Thyroid gland (tissue), 4 donors: ENCODE measurements at regions not wholly inside any gene's neighbourhood (a gene's known extent, or its start where the extent isn't known, plus 50 kb on each side); places are given as distances from the start of the nearest gene placed in this dataset.

Source experiments
- DNase-seq, 2 donors: peaks; one replicate each; pipeline ENCODE4 v3.0.0-alpha.2; 2019
- H3K27ac ChIP-seq, 3 donors: fragments of 200-600 bp; sonication (generic); 1 replicate in 2 of 3; 2 replicates in 1 of 3; pipeline ENCODE4 v1.5.1; 2016 to 2019; ENCODE audit warnings: mild to moderate bottlenecking in 1 of 3, moderate library complexity in 1 of 3
- H3K27me3 ChIP-seq: fragments of 200-600 bp; sonication (generic); one replicate; pipeline ENCODE4 v1.5.1; 2019
- H3K36me3 ChIP-seq, 2 donors: fragments of 200-600 bp; sonication (generic); one replicate each; pipeline ENCODE4 v1.5.1; 2016 to 2019
- H3K4me1 ChIP-seq, 2 donors: fragments of 200-600 bp; sonication (generic); one replicate each; pipeline ENCODE4 v1.5.1; 2017 to 2019
- H3K4me3 ChIP-seq, 3 donors: fragments of 200-600 bp; sonication (generic); replicated peaks in 1 of 3; 1 replicate in 2 of 3; 2 replicates in 1 of 3; pipeline ENCODE4 v1.5.1; 2016; ENCODE audit warnings: mild to moderate bottlenecking in 1 of 3
- H3K9me3 ChIP-seq: fragments of 200-600 bp; sonication (generic); one replicate; pipeline ENCODE4 v1.5.1; 2017
- CTCF ChIP-seq, 6 experiments: fragments of 200-600 bp in 3 of 6; fragments of 450-650 bp in 3 of 6; sonication (generic) in 3 of 6; IDR thresholded peaks; one replicate each; pipeline ENCODE4 v1.5.1; 2016 to 2019; ENCODE audit warnings: antibody characterized with exemption in 6 of 6, mild to moderate bottlenecking in 2 of 6, inconsistent platforms in 1 of 6, moderate library complexity in 1 of 6
- POLR2A ChIP-seq, 2 donors: fragments of 450-650 bp; IDR thresholded peaks; one replicate each; pipeline ENCODE4 v1.6.1; 2017; ENCODE audit warnings: antibody characterized with exemption in 2 of 2, mild to moderate bottlenecking in 2 of 2, moderate library complexity in 1 of 2
- WGBS, 2 donors: methylation state at CpG; one replicate each; pipeline ENCODE4 v1.1.5; 2017; 5-methylcytosine and 5-hydroxymethylcytosine counted together
- intact Hi-C: fragments of 100-400 bp; cut with DNase I; formaldehyde crosslinking; loops from one replicate; pipeline ENCODE4 v1.15.1; 2023

GRCh38 chr2:45176390-45176789, 167.1 kb upstream of the SIX2 start:
- Histone ChIP-seq H3K27me3 (no peaks in the 10 kb centered on the region), H3K36me3 (no peaks in the 10 kb centered on the region), H3K4me1 (no peaks in the 10 kb centered on the region), H3K27ac (no peak overlapping the region), H3K4me3 (no peak overlapping the region), H3K9me3 (no peaks in the 10 kb centered on the region)
- no peak for DNase-seq
- intact Hi-C loops = no loop called here
- TF ChIP-seq CTCF (IDR thresholded peaks at IDR 0.05) (no peak), POLR2A (IDR thresholded peaks at IDR 0.05) (no peak)

GRCh38 chr2:45173513-45173912, 164.3 kb upstream of the SIX2 start:
- H3K27me3 ChIP-seq = peaks cover 8% of the 10 kb centered on the region
- intact Hi-C loops = no loop called here
- DNase-seq = no peak
- TF ChIP-seq POLR2A (IDR thresholded peaks at IDR 0.05) (no peak), CTCF (IDR thresholded peaks at IDR 0.05) (no peak)
- no peak overlapping the region for H3K4me3 ChIP-seq
- peaks cover 20 to 26% of the 10 kb centered on the region in 2 donors for H3K4me1 ChIP-seq
- H3K36me3 ChIP-seq = no peaks in the 10 kb centered on the region
- WGBS, 2 donors = 75 to 86% methylated on average over 2 of the region's 2 CpGs
- H3K27ac ChIP-seq = no peak overlapping the region
- H3K9me3 ChIP-seq = no peaks in the 10 kb centered on the region

GRCh38 chr2:45172760-45173392, 163.6 kb upstream of the SIX2 start:
- Histone ChIP-seq H3K27ac (no peak overlapping the region), H3K4me3 (no peak overlapping the region), H3K4me1 (peaks cover 20 to 26% of the 10 kb centered on the region in 2 donors), H3K36me3 (no peaks in the 10 kb centered on the region), H3K9me3 (no peaks in the 10 kb centered on the region), H3K27me3 (peaks cover 9% of the 10 kb centered on the region)
- 85 to 94% methylated on average over 2 of the region's 2 CpGs for WGBS, 2 donors
- no peak for DNase-seq
- no peak for TF ChIP-seq CTCF (IDR thresholded peaks at IDR 0.05)
- TF ChIP-seq POLR2A (IDR thresholded peaks at IDR 0.05) = no peak
- intact Hi-C loops = no loop called here

- no peaks in the 10 kb centered on the region for H3K36me3 ChIP-seq
- peaks cover 16% of the 10 kb centered on the region for H3K27me3 ChIP-seq
- H3K4me1 ChIP-seq = peaks cover 20 to 26% of the 10 kb centered on the region in 2 donors
- H3K4me3 ChIP-seq = no peak overlapping the region
- no peaks in the 10 kb centered on the region for H3K9me3 ChIP-seq
- H3K27ac ChIP-seq = no peak overlapping the region
- TF ChIP-seq CTCF (IDR thresholded peaks at IDR 0.05) (no peak), POLR2A (IDR thresholded peaks at IDR 0.05) (no peak)
- intact Hi-C loops = no loop called here
- no peak for DNase-seq
- 91 to 95% methylated on average over 1 of the region's 1 CpG for WGBS, 2 donors
These were observed 162.9 kb upstream of the SIX2 start for GRCh38 chr2:45172142-45172541.

GRCh38 chr2:45171136-45171501, 161.9 kb upstream of the SIX2 start:
- peak; percentile 9 to 48 for DNase-seq
- no peak for TF ChIP-seq POLR2A (IDR thresholded peaks at IDR 0.05)
- no peak for TF ChIP-seq CTCF (IDR thresholded peaks at IDR 0.05)
- intact Hi-C loops = no loop called here
- no peaks in the 10 kb centered on the region for H3K36me3 ChIP-seq
- peaks cover 20 to 26% of the 10 kb centered on the region in 2 donors for H3K4me1 ChIP-seq
- H3K27ac ChIP-seq = no peak overlapping the region
- peaks cover 16% of the 10 kb centered on the region for H3K27me3 ChIP-seq
- H3K4me3 ChIP-seq = no peak overlapping the region
- WGBS, 2 donors = 18 to 23% methylated on average over 6 of the region's 6 CpGs
- H3K9me3 ChIP-seq = no peaks in the 10 kb centered on the region
